GM23248 (cell line): ENCODE measurements at regions not wholly inside any gene's neighbourhood (a gene's known extent, or its start where the extent isn't known, plus 50 kb on each side); places are given as distances from the start of the nearest gene placed in this dataset.

Source experiments
- EZH2 ChIP-seq: fragments of 200-600 bp; sonication (generic); IDR thresholded peaks from 2 replicates; pipeline ENCODE4 v1.6.1; 2018; ENCODE audit warnings: antibody characterized with exemption, mild to moderate bottlenecking; ENCODE audit not compliant: insufficient read depth, poor library complexity, severe bottlenecking
- EZH2phosphoT487 ChIP-seq: fragments of 200-600 bp; sonication (generic); IDR thresholded peaks from 2 replicates; pipeline ENCODE4 v1.6.1; 2018; ENCODE audit warnings: antibody characterized with exemption, moderate library complexity, mild to moderate bottlenecking, low read depth; ENCODE audit not compliant: insufficient read depth

DNA sequence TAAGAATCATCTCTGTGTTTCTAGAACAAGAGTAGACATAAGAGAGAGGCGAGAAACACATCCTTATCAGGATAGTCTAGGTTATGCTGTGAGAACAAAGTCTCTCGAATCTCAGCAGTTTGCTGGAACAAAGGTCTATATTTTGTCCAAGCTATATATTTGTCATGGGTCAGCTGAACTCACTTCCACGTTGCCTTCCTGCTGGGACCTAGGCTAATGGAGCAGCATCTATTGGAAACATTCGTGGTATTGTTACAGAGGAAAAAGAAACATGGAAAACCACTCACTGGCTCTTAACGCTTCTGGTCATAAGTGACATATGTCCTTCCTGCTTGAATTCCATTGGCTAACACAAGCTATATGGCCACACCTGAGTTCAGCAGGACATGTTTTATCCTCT is 112.6 kb upstream of the DYRK2 start:
- TF ChIP-seq EZH2: no peak
- TF ChIP-seq EZH2phosphoT487: no peak
